ENCODE measurements at regions not wholly inside any gene's neighbourhood (a gene's known extent, or its start where the extent isn't known, plus 50 kb on each side); places are given as distances from the start of the nearest gene placed in this dataset.
A peak's percentile ranks its signal among the peaks of the same experiment; 100 is the strongest.
"Not testable (repeated sequence)": the region's sequence is repeated elsewhere in the genome, so short reads cannot be mapped to it uniquely, and the experiment has no call there.

DNA sequence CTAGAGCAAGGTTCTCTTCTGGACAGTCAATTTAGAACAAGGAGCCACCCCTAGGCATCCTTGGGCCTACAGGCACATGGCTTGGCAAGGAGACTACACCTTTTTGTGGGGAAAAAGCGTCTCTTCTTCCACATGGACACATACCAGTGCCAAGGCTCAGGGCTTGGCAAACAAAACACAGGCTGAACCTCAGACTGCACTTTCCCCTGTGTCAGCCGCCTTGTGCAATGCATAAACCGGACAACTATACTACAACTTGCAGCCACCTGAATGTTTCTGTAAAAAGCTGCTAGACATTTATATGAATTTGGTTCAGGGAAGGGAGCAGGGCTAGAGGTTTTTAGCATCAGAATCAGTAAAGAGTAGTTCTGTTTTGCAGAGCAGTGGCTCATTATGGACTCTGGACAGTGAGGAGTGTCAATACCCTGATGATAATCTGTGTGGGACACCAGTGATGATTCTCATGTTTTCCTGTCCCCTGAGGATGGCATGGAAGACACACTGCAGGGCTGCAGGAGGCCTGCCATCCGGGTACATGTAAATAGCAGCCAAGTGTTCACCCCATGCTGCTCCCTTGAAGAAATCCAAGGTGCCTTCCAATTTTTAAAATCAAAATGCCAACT lies 118.9 kb downstream of the GATA3 start:
- DNase-seq (ENCODE audit: low spot score) = no peak

DNA sequence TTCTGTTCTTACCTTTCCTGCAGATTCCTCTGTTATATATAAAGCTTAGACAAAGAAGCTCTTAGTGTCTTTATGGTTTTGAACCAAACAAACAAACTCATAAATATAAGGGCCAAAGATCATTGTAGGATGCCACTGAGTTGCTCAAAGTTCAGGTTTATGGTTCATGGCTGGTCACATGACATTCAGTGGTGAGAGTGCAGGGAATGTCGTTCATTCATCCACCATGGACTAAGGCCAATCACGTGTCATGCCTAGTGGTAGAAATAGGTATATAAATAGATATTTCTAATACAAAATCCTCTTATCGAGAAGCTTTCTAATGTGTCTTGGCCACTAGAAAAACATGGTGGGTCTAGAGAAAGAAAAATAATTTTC lies 119.4 kb downstream of the GATA3 start:
- DNase-seq (ENCODE audit: low spot score) = no peak

- no peak for DNase-seq (ENCODE audit: low spot score)
Measured at GRCh38 chr10:8174762-8175161, 120.3 kb downstream of the GATA3 start.

DNA sequence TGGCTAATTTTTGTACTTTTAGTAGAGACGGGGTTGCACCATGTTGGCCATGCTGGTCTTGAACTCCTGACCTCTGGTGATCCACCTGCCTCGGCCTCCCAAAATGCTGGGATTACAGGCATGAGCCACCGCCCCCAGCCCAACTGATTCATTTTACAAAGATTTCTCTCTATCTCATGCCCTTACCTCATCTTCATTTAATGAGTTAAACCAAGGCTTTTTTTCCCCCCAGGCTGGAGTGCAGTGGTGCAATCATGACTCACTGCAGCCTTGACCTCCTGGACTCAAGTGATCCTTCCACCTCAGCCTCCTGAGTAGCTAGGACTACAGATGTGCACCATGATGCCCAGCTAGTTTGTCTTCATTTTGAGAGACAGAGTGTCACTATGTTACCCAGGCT lies 123.0 kb downstream of the GATA3 start:
- DNase-seq (ENCODE audit: low spot score) = not testable (repeated sequence)

GRCh38 chr10:8179773-8180172 lies 125.3 kb downstream of the GATA3 start:
- DNase-seq (ENCODE audit: low spot score) = not testable (repeated sequence)

DNA sequence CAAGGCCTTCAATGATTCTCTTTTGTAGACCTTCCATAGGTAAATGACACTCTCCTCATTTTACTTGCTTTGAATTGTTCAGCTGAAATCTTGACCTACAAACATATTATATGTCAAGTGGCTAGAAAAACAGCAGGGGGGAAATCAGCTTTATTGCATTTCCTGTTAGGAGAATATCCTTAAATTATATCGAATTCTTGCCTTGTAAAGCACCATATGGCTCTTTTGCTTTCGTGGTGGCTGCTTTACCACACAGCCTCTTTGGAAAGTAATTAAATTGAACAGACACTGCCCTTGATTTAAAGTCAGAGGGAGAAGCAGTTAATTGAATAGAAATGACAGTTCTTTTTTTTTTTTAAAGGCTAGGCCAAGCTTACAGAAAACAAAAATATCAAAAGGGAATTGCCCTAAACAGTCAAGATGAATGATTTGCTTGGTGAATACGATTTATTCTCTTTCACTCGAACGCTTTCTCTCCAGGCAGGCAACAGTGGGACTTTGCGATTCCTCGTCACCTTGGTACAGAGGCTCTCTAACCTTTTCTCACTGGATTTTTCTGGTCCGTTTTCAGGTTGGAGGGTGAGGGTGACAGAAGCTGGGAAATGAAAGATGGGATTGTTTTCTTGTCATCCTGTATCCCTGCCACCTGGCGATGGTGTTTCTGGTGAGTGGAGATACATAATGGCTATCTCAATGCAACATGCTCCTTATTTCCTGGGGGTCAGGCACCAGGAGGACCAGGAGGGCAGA lies 126.0 kb downstream of the GATA3 start:
- no peak for DNase-seq (ENCODE audit: low spot score)

GRCh38 chr10:8181496-8182157 lies 127.1 kb downstream of the GATA3 start:
- DNase-seq (ENCODE audit: low spot score) = no peak

DNA sequence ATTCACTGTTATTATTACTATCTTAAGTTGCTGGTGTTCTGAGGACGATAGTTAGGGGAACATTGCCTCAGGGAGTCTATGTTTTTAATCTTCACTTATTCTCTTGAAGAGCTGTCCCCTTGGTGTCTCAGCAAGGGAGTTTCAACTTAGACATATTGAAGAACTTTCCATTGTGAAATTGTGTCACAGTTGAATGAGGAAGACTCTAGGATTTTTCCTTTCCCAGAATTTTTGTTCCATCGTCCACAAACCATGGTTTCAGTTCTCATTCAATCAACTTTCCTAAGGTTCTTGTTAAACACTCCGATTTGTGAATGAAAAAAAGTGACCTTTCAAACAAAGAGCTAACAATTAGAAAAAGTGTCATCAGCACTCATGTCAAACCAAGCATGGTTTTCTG lies 128.3 kb downstream of the GATA3 start:
- no peak for DNase-seq (ENCODE audit: low spot score)

GRCh38 chr10:8183241-8183704 lies 128.8 kb downstream of the GATA3 start:
- peak; percentile 59 for DNase-seq (ENCODE audit: low spot score)

DNA sequence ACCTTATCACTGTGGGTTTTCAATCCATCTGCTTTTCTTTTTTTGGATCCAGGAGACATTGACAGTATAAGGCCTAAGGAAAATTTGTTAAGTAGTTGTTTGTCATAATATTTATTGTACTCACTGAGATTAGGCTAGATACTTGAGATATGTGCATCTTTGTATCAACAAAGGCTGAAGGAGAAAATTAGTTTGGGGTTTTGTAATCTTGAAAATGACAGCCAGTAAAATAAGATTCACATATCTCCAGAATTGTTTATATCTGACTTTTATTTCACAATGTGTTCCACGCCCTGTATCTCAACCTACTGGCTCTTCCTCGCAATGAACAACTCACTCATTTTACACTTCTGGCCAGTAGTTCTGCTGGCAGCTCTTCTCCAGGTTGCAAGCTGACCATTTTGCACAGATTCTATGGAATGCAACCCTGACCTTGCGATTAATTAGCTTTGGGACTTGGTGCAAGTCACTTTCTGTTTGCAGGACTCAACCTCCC lies 132.7 kb downstream of the GATA3 start:
- DNase-seq (ENCODE audit: low spot score) = no peak

DNA sequence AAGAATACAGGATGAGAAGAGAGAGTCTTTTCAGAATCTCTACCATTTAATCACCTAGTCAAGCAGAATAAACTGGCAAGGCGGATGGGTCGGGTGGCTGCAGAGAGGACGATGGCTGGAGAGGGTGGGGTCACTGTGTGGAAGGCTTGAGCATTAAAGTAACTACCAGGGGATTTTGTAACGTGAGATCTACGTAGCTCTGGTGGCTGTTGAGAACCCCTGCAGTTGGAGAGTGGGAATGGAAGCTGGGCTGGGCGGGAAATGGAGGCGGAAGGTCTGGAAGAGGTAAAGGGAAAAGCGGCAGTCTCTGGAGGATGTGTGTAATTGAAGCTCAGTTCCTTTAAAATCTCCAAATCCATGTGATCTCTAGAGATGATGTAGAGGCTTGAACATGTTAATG lies 135.0 kb downstream of the GATA3 start:
- no peak for DNase-seq (ENCODE audit: low spot score)

DNA sequence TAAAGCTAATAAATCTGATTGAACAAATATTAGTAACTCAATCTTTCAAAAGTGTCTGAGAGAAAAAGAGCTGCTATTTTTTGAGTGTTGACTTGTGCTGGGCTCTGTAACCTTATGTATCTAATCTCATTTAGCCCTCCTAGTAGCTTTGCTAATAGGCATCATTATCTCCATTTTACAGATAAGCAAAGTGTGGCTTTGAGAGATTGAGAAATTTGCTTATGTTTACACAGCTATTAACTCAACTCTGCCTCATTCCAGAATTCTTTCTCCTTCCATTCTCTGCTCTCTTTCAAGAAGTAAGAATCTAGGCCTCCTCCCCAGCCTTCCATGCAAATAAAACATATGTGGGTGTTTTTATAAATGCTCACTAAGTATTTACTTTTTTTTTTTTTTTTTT lies 137.8 kb downstream of the GATA3 start:
- no peak for DNase-seq (ENCODE audit: low spot score)

- DNase-seq (ENCODE audit: low spot score) = no peak
Measured at GRCh38 chr10:8193546-8193945, 139.1 kb downstream of the GATA3 start.

GRCh38 chr10:8194050-8194449 lies 139.6 kb downstream of the GATA3 start:
- no peak for DNase-seq (ENCODE audit: low spot score)

DNA sequence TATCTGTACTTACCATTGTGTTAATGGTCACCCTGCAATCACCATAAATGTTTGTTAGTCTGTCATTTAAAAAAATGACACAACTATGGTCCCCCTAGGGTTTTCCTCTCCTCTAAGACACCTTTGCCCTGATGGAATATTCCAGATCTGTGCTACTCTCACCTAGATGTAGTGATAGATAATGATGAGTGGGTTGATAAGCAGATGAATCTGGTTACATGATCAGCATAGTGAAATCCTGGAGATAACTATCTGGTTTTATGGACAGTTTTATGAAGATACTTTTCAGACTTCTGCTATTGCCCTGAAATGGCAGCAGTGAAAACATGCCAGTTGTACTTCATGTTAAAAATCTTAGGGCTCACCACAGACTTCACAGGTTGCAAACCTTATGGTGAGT lies 152.4 kb downstream of the GATA3 start:
- DNase-seq (ENCODE audit: low spot score) = no peak

DNA sequence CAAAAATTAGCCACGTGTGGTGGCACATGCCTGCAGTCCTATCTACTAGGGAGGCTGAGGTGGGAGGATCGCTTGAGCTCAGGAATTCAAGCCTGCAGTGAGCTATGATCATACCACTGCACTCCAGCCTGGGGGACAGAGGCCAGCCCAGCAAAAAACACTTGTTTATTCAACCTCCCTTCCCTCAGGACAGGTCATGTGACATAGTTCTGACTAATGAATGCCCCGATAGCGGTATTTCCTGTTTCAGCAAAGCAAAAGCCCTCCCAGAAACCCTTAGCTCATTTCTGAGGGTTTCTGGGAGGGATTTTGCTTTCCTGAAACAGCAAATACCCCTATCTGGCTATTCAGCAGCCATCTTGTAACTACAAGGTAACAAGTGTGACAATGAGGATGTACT lies 157.1 kb downstream of the GATA3 start:
- peak; percentile 8 for DNase-seq (ENCODE audit: low spot score)

- no peak for DNase-seq (ENCODE audit: low spot score)
Measured at GRCh38 chr10:8213735-8214134, 159.2 kb downstream of the GATA3 start.

DNA sequence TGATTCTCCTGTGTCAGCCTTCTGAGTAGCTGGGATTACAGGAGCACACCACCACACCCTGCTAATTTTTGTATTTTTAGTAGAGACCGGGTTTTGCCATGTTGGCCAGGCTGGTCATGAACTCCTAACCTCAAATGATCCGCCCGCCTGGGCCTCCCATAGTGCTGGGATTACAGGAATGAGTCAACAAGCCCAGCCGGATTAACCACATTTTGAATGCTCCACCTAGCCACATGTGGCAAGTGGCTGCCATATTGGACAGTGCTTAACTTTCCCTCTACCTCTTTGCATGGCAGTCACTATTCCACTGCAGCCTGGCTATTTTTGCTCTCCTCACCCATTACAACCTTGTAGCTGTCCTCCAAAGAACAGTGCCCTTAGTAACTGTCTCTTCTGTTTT lies 160.1 kb downstream of the GATA3 start:
- DNase-seq (ENCODE audit: low spot score) = peak; percentile 4

- no peak for DNase-seq (ENCODE audit: low spot score)
Measured at GRCh38 chr10:8216893-8217292, 162.4 kb downstream of the GATA3 start.

DNA sequence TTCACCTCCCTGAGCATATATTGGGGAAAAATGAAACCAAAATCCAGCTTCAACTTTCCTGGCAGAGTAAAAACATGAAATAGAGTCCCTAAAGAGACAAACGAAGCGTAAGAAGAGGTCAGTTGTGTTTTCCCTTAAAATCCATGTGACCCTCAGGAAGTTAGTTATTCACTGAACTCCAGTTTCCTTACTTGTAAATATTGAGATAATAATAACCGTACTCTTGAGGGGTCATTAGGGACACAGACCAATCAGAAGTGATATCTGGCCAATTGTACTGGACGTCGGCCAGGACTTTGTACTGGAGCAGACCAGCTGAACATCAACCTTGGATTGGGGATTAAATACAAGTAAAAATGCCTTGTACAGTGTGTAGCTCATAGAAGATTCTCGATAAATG lies 167.0 kb downstream of the GATA3 start:
- no peak for DNase-seq (ENCODE audit: low spot score)

- no peak for DNase-seq (ENCODE audit: low spot score)
Measured at GRCh38 chr10:8224591-8224990, 170.1 kb downstream of the GATA3 start.

DNA sequence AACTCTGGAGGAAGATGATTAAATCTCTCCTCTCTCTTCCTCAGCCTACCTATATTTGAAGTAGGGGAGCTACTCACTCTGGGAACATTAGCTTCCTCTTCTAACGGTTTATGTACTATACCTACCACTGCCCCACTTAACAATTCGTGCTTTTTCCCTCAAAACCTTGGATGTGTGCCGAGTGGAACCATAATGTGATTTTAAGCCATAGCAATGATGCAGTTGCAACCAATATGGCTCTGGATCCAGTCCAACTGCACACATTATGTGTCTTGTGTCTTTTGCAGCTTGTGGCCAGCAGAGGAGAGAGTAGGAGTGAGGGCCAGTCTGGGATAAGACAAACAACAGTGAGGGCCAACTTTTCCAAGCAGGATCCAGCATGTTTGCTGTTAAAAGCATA lies 170.7 kb downstream of the GATA3 start:
- peak; percentile 9 for DNase-seq (ENCODE audit: low spot score)

- no peak for DNase-seq (ENCODE audit: low spot score)
Measured at GRCh38 chr10:8227246-8227645, 172.8 kb downstream of the GATA3 start.

Data from H4 (cell line).